Astrocyte of the cerebellum (primary cell): ENCODE measurements at regions not wholly inside any gene's neighbourhood (a gene's known extent, or its start where the extent isn't known, plus 50 kb on each side); places are given as distances from the start of the nearest gene placed in this dataset.

Source experiments
- DNase-seq: peaks from one replicate; pipeline ENCODE4 v3.0.0-alpha.2; 2011; ENCODE audit warnings: low read depth
- H3K4me3 ChIP-seq: 2 replicates; pipeline ENCODE4 v1.5.1; 2011; ENCODE audit warnings: mild to moderate bottlenecking, low read depth, low read length, moderate library complexity
- CTCF ChIP-seq: IDR thresholded peaks from 2 replicates; pipeline ENCODE4 v1.5.1; 2012; ENCODE audit warnings: low read length, low read depth, moderate library complexity, mild to moderate bottlenecking; ENCODE audit errors: missing control alignments
- in situ Hi-C: cut with HindIII; loops from 2 replicates; pipeline ENCODE4 v1.10.0; 2017; ENCODE audit warnings: low sequenced_read_pairs

- no peak overlapping the region for H3K4me3 ChIP-seq
- in situ Hi-C loops: no loop called here
- no peak for TF ChIP-seq CTCF
- DNase-seq: no peak
Observed at GRCh38 chr1:195075973-195076372, 1532.3 kb downstream of the KCNT2 start.

- TF ChIP-seq CTCF: no peak
- H3K4me3 ChIP-seq: no peak overlapping the region
- DNase-seq: no peak
- in situ Hi-C loops: no loop called here
Observed at GRCh38 chr1:195071461-195071860, 1536.8 kb downstream of the KCNT2 start.

- H3K4me3 ChIP-seq: no peak overlapping the region
- TF ChIP-seq CTCF: no peak
- no peak for DNase-seq
- in situ Hi-C loops: no loop called here
Observed at GRCh38 chr1:195065437-195065836, 1542.8 kb downstream of the KCNT2 start.

- in situ Hi-C loops: no loop called here
- no peak for TF ChIP-seq CTCF
- H3K4me3 ChIP-seq: no peak overlapping the region
Observed at GRCh38 chr1:195064358-195064757, 1543.9 kb downstream of the KCNT2 start.

GRCh38 chr1:195054217-195054687 is 1554.0 kb downstream of the KCNT2 start:
- TF ChIP-seq CTCF: no peak
- DNase-seq: no peak
- in situ Hi-C loops: no loop called here
- no peak overlapping the region for H3K4me3 ChIP-seq

More at GRCh38 chr1:195064358-195064757, 1543.9 kb downstream of the KCNT2 start:
- DNase-seq: no peak

- in situ Hi-C loops: no loop called here
- H3K4me3 ChIP-seq: no peak overlapping the region
- peak; percentile 4 for DNase-seq
- TF ChIP-seq CTCF: no peak
Observed at GRCh38 chr1:195053478-195053877, 1554.8 kb downstream of the KCNT2 start.

GRCh38 chr1:195047772-195048171 is 1560.5 kb downstream of the KCNT2 start:
- in situ Hi-C loops: no loop called here
- no peak overlapping the region for H3K4me3 ChIP-seq
- TF ChIP-seq CTCF: no peak
- DNase-seq: no peak
